ENCODE measurements at regions not wholly inside any gene's neighbourhood (a gene's known extent, or its start where the extent isn't known, plus 50 kb on each side); places are given as distances from the start of the nearest gene placed in this dataset.
A peak's percentile ranks its signal among the peaks of the same experiment; 100 is the strongest.

- no peak overlapping the region for H3K4me3 ChIP-seq (ENCODE audit: low read depth, low read length)
- no peaks in the 10 kb centered on the region for H3K9me3 ChIP-seq (ENCODE audit: control insufficient read depth, insufficient read depth, low read length)
- 100% methylated on average over 1 of the region's 2 CpGs for WGBS (ENCODE audit: insufficient coverage)
- DNase-seq (ENCODE audit: low read depth in 4 of 6, low spot score in 6 of 6), result peak in 1 of 6 donors; percentile 35
- no peak overlapping the region for H3K27ac ChIP-seq (ENCODE audit: low read depth, low read length)
- peaks cover 3% of the 10 kb centered on the region for H3K4me1 ChIP-seq (ENCODE audit: control insufficient read depth, insufficient read depth, low read length)
- H3K27me3 ChIP-seq (ENCODE audit: control insufficient read depth, insufficient read depth, low read length), result no peaks in the 10 kb centered on the region
- no peaks in the 10 kb centered on the region for H3K36me3 ChIP-seq (ENCODE audit: control insufficient read depth, insufficient read depth, low read length)
Measured at GRCh38 chr7:125559921-125560320, 630.3 kb upstream of the POT1 start.

GRCh38 chr7:125555916-125556315 lies 626.3 kb upstream of the POT1 start:
- DNase-seq (ENCODE audit: low read depth in 4 of 6, low spot score in 6 of 6), result no peak
- Histone ChIP-seq H3K9me3 (ENCODE audit: control insufficient read depth, insufficient read depth, low read length) (no peaks in the 10 kb centered on the region), H3K27me3 (ENCODE audit: control insufficient read depth, insufficient read depth, low read length) (no peaks in the 10 kb centered on the region), H3K27ac (ENCODE audit: low read depth, low read length) (no peak overlapping the region), H3K4me3 (ENCODE audit: low read depth, low read length) (no peak overlapping the region), H3K4me1 (ENCODE audit: control insufficient read depth, insufficient read depth, low read length) (no peaks in the 10 kb centered on the region), H3K36me3 (ENCODE audit: control insufficient read depth, insufficient read depth, low read length) (no peaks in the 10 kb centered on the region)
- 100% methylated on average over 1 of the region's 1 CpG for WGBS (ENCODE audit: insufficient coverage)

GRCh38 chr7:125551008-125551407 lies 621.4 kb upstream of the POT1 start:
- no peak overlapping the region for H3K27ac ChIP-seq (ENCODE audit: low read depth, low read length)
- no peaks in the 10 kb centered on the region for H3K27me3 ChIP-seq (ENCODE audit: control insufficient read depth, insufficient read depth, low read length)
- no peaks in the 10 kb centered on the region for H3K9me3 ChIP-seq (ENCODE audit: control insufficient read depth, insufficient read depth, low read length)
- 85% methylated on average over 2 of the region's 5 CpGs for WGBS (ENCODE audit: insufficient coverage)
- no peaks in the 10 kb centered on the region for H3K36me3 ChIP-seq (ENCODE audit: control insufficient read depth, insufficient read depth, low read length)
- no peaks in the 10 kb centered on the region for H3K4me1 ChIP-seq (ENCODE audit: control insufficient read depth, insufficient read depth, low read length)
- no peak for DNase-seq (ENCODE audit: low read depth in 4 of 6, low spot score in 6 of 6)
- H3K4me3 ChIP-seq (ENCODE audit: low read depth, low read length), result no peak overlapping the region

GRCh38 chr7:125547505-125547904 lies 617.9 kb upstream of the POT1 start:
- Histone ChIP-seq H3K4me1 (ENCODE audit: control insufficient read depth, insufficient read depth, low read length) (no peaks in the 10 kb centered on the region), H3K36me3 (ENCODE audit: control insufficient read depth, insufficient read depth, low read length) (no peaks in the 10 kb centered on the region), H3K9me3 (ENCODE audit: control insufficient read depth, insufficient read depth, low read length) (no peaks in the 10 kb centered on the region), H3K27me3 (ENCODE audit: control insufficient read depth, insufficient read depth, low read length) (no peaks in the 10 kb centered on the region), H3K4me3 (ENCODE audit: low read depth, low read length) (no peak overlapping the region), H3K27ac (ENCODE audit: low read depth, low read length) (no peak overlapping the region)
- 100% methylated on average over 2 of the region's 2 CpGs for WGBS (ENCODE audit: insufficient coverage)
- DNase-seq (ENCODE audit: low read depth in 4 of 6, low spot score in 6 of 6), result no peak

GRCh38 chr7:125530553-125530952 lies 600.9 kb upstream of the POT1 start:
- Histone ChIP-seq H3K9me3 (ENCODE audit: control insufficient read depth, insufficient read depth, low read length) (no peaks in the 10 kb centered on the region), H3K27ac (ENCODE audit: low read depth, low read length) (no peak overlapping the region), H3K27me3 (ENCODE audit: control insufficient read depth, insufficient read depth, low read length) (no peaks in the 10 kb centered on the region), H3K36me3 (ENCODE audit: control insufficient read depth, insufficient read depth, low read length) (no peaks in the 10 kb centered on the region), H3K4me3 (ENCODE audit: low read depth, low read length) (no peak overlapping the region), H3K4me1 (ENCODE audit: control insufficient read depth, insufficient read depth, low read length) (no peaks in the 10 kb centered on the region)
- DNase-seq (ENCODE audit: low read depth in 4 of 6, low spot score in 6 of 6), result no peak
- WGBS (ENCODE audit: insufficient coverage), result 100% methylated on average over 1 of the region's 1 CpG

GRCh38 chr7:125529249-125529648 lies 599.6 kb upstream of the POT1 start:
- Histone ChIP-seq H3K4me3 (ENCODE audit: low read depth, low read length) (no peak overlapping the region), H3K27me3 (ENCODE audit: control insufficient read depth, insufficient read depth, low read length) (no peaks in the 10 kb centered on the region), H3K9me3 (ENCODE audit: control insufficient read depth, insufficient read depth, low read length) (no peaks in the 10 kb centered on the region), H3K27ac (ENCODE audit: low read depth, low read length) (no peak overlapping the region), H3K4me1 (ENCODE audit: control insufficient read depth, insufficient read depth, low read length) (no peaks in the 10 kb centered on the region), H3K36me3 (ENCODE audit: control insufficient read depth, insufficient read depth, low read length) (no peaks in the 10 kb centered on the region)
- no peak for DNase-seq (ENCODE audit: low read depth in 4 of 6, low spot score in 6 of 6)
- no CpG with 5 or more reads among the region's 1 CpG for WGBS (ENCODE audit: insufficient coverage)

GRCh38 chr7:125526958-125527357 lies 597.3 kb upstream of the POT1 start:
- no CpG with 5 or more reads among the region's 5 CpGs for WGBS (ENCODE audit: insufficient coverage)

GRCh38 chr7:125526092-125526491 lies 596.5 kb upstream of the POT1 start:
- no peak overlapping the region for H3K4me3 ChIP-seq (ENCODE audit: low read depth, low read length)
- no peaks in the 10 kb centered on the region for H3K36me3 ChIP-seq (ENCODE audit: control insufficient read depth, insufficient read depth, low read length)
- H3K9me3 ChIP-seq (ENCODE audit: control insufficient read depth, insufficient read depth, low read length), result no peaks in the 10 kb centered on the region
- WGBS (ENCODE audit: insufficient coverage), result no CpG with 5 or more reads among the region's 1 CpG
- no peak overlapping the region for H3K27ac ChIP-seq (ENCODE audit: low read depth, low read length)
- H3K27me3 ChIP-seq (ENCODE audit: control insufficient read depth, insufficient read depth, low read length), result no peaks in the 10 kb centered on the region
- DNase-seq (ENCODE audit: low read depth in 4 of 6, low spot score in 6 of 6), result no peak
- no peaks in the 10 kb centered on the region for H3K4me1 ChIP-seq (ENCODE audit: control insufficient read depth, insufficient read depth, low read length)

More at GRCh38 chr7:125526958-125527357, 597.3 kb upstream of the POT1 start:
- DNase-seq (ENCODE audit: low read depth in 4 of 6, low spot score in 6 of 6), result no peak
- no peaks in the 10 kb centered on the region for H3K36me3 ChIP-seq (ENCODE audit: control insufficient read depth, insufficient read depth, low read length)
- H3K4me3 ChIP-seq (ENCODE audit: low read depth, low read length), result no peak overlapping the region
- no peaks in the 10 kb centered on the region for H3K27me3 ChIP-seq (ENCODE audit: control insufficient read depth, insufficient read depth, low read length)
- no peaks in the 10 kb centered on the region for H3K4me1 ChIP-seq (ENCODE audit: control insufficient read depth, insufficient read depth, low read length)
- no peak overlapping the region for H3K27ac ChIP-seq (ENCODE audit: low read depth, low read length)
- no peaks in the 10 kb centered on the region for H3K9me3 ChIP-seq (ENCODE audit: control insufficient read depth, insufficient read depth, low read length)

GRCh38 chr7:125516194-125516593 lies 586.6 kb upstream of the POT1 start:
- Histone ChIP-seq H3K27ac (ENCODE audit: low read depth, low read length) (no peak overlapping the region), H3K27me3 (ENCODE audit: control insufficient read depth, insufficient read depth, low read length) (no peaks in the 10 kb centered on the region), H3K4me3 (ENCODE audit: low read depth, low read length) (no peak overlapping the region), H3K36me3 (ENCODE audit: control insufficient read depth, insufficient read depth, low read length) (no peaks in the 10 kb centered on the region), H3K4me1 (ENCODE audit: control insufficient read depth, insufficient read depth, low read length) (no peaks in the 10 kb centered on the region), H3K9me3 (ENCODE audit: control insufficient read depth, insufficient read depth, low read length) (peaks cover 1% of the 10 kb centered on the region)
- DNase-seq (ENCODE audit: low read depth in 4 of 6, low spot score in 6 of 6), result peak in 3 of 6 donors; percentile 23 to 62 (median 56)
- WGBS (ENCODE audit: insufficient coverage), result 20% methylated on average over 1 of the region's 4 CpGs

- Histone ChIP-seq H3K36me3 (ENCODE audit: control insufficient read depth, insufficient read depth, low read length) (no peaks in the 10 kb centered on the region), H3K4me1 (ENCODE audit: control insufficient read depth, insufficient read depth, low read length) (no peaks in the 10 kb centered on the region), H3K27ac (ENCODE audit: low read depth, low read length) (no peak overlapping the region), H3K4me3 (ENCODE audit: low read depth, low read length) (no peak overlapping the region), H3K27me3 (ENCODE audit: control insufficient read depth, insufficient read depth, low read length) (no peaks in the 10 kb centered on the region), H3K9me3 (ENCODE audit: control insufficient read depth, insufficient read depth, low read length) (peaks cover 1% of the 10 kb centered on the region)
- 83% methylated on average over 1 of the region's 1 CpG for WGBS (ENCODE audit: insufficient coverage)
- no peak for DNase-seq (ENCODE audit: low read depth in 4 of 6, low spot score in 6 of 6)
Measured at GRCh38 chr7:125512373-125512772, 582.7 kb upstream of the POT1 start.
